ENCODE measurements at regions not wholly inside any gene's neighbourhood (a gene's known extent, or its start where the extent isn't known, plus 50 kb on each side); places are given as distances from the start of the nearest gene placed in this dataset.
A peak's percentile ranks its signal among the peaks of the same experiment; 100 is the strongest.
"Not testable (repeated sequence)": the region's sequence is repeated elsewhere in the genome, so short reads cannot be mapped to it uniquely, and the experiment has no call there.

GRCh38 chr13:50229960-50230661, 214.9 kb downstream of the KCNRG start:
- no peak for DNase-seq (ENCODE audit: low read depth in 2 of 2)

DNA sequence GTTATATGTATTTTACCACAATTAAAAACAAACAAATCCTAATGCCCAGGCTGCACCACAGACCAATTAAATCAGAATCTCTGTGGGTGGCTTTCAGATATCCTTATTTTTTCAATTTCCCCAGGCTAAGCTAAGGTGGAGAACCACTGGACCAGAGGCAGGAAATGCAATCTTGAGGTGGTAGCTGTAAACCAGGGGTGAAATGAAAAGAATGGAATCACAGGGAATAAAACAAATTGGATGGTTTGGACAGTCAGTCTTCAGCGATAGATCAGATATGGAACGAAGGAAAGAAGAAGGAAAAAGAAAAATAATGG, 215.4 kb downstream of the KCNRG start:
- DNase-seq (ENCODE audit: low read depth in 2 of 2) = no peak

DNA sequence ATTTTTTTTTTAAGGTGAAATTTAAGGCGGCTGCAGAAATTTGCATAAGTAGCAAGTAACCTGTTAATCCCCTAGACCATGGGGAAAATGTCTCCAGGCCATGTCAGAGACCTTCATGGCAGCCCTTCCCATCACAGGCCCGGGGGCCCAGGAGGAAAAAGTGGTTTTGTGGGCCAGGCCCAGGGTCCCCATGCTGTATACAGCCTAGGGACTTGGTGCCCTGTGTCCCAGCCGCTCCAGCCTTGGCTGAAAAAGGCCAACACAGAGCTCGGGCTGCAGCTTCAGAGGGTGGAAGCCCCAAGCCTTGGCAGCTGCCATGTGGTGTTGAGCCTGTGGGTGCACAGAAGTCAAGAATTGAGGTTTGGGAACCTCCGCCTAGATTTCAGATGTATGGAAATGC, 218.3 kb downstream of the KCNRG start:
- not testable (repeated sequence) for DNase-seq (ENCODE audit: low read depth in 2 of 2)

GRCh38 chr13:50235604-50236342, 220.5 kb downstream of the KCNRG start:
- DNase-seq (ENCODE audit: low read depth in 2 of 2) = no peak

GRCh38 chr13:50236898-50237318, 221.7 kb downstream of the KCNRG start:
- DNase-seq (ENCODE audit: low read depth in 2 of 2) = peak in 1 of 2 experiments; percentile 16

DNA sequence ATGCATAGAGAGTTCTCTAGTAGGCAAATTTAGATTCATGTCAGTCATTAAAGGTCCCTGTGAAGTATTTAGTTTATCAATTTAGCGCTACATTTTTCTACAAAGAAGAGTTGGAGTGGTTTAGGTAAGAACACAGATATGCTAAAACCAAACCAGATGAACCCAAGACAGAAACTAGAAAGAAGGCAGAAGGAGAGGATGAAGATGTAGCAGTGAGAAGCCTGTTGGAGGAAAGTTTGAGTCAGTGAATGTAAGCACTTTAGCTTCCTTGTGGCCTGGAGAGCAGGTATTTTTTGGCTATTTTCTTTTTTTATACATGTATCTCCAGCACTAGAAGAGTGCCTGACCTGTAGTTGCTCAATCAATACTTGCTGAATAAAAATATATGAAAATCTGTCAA, 223.7 kb downstream of the KCNRG start:
- no peak for DNase-seq (ENCODE audit: low read depth in 2 of 2)

GRCh38 chr13:50241479-50241878, 226.2 kb downstream of the KCNRG start:
- no peak for DNase-seq (ENCODE audit: low read depth in 2 of 2)

GRCh38 chr13:50243931-50244330, 228.7 kb downstream of the KCNRG start:
- no peak for DNase-seq (ENCODE audit: low read depth in 2 of 2)

DNA sequence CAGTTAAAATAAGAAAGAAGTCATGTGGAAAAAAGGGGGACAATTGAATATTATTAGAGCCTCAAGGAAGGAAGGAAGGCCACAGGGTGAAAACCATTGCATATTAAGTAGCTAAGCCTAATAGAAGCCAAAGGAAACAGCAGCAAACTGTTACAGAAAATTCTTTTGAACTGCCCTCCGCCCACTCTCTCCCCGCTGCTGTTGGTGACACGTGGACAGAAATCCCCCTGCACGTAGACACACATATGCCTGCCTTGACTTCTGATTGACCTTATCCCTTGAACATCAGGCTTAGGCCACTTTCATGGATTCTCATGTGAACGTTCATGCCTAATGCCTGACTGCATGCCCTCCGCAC, 229.1 kb downstream of the KCNRG start:
- DNase-seq (ENCODE audit: low read depth in 2 of 2) = no peak

GRCh38 chr13:50244713-50245574, 229.7 kb downstream of the KCNRG start:
- peak; percentile 28 to 41 for DNase-seq (ENCODE audit: low read depth in 2 of 2)

DNA sequence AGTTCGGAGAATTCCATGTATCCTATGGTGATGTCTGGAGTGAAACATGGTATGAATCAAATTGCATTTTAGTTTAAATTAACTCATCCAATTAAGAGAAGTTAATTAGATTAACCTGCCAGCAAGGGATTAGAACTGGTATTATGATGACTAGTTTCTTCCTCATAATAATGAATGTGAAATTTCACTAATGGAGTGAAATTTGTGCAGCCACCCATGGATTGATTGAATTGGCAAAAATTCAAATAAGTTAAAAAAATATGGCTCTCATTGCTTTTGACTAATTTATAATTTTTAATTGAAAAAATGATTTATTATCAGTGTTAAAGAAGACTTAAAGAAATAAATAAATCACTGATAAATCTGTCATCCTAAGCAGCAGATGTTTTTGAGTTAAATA, 232.0 kb downstream of the KCNRG start:
- DNase-seq (ENCODE audit: low read depth in 2 of 2) = no peak

GRCh38 chr13:50248516-50249143, 233.4 kb downstream of the KCNRG start:
- no peak for DNase-seq (ENCODE audit: low read depth in 2 of 2)

DNA sequence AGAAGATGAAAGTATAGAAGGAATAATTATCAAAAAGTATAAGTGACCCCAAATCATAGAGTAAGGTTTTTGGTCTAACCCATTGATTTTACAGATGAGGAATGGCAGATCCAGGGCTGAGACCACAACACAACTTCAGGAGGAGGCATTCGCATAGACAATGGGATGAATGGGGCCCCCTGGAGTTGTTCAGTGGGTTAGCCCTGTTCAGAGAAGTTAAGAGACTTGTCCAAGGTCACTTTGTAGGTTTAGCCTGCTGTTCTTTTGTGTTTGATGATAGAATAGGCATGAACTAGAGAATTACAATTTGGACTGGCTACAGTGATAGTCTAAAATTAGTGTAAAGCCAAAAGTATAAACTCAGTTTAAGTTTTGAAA, 233.9 kb downstream of the KCNRG start:
- DNase-seq (ENCODE audit: low read depth in 2 of 2) = no peak

DNA sequence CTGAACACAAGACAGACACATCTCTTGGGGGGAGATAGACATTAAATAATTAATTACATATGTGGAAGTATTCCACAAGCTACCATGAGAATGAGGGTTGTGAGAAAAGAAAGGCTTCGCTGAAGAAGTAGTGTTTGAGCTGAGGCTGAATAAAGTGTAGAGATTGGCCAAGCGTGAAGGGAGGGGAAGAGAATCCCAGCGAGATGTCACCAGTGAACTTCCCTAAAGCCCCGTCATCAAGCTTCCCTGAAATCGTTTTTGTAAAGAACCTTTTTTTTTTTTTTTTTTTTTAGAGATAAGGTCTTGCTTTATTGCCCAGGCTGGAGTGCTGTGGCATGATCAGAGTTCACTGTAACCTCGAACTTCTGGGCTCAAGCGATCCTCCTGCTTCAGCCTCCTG, 235.2 kb downstream of the KCNRG start:
- DNase-seq (ENCODE audit: low read depth in 2 of 2) = no peak

- DNase-seq (ENCODE audit: low read depth in 2 of 2) = no peak
These were observed 240.4 kb downstream of the KCNRG start for GRCh38 chr13:50255639-50256038.

GRCh38 chr13:50256536-50257321, 241.5 kb downstream of the KCNRG start:
- DNase-seq (ENCODE audit: low read depth in 2 of 2) = not testable (repeated sequence)

GRCh38 chr13:50257646-50258045, 242.4 kb downstream of the KCNRG start:
- DNase-seq (ENCODE audit: low read depth in 2 of 2) = peak in 1 of 2 experiments; percentile 7

DNA sequence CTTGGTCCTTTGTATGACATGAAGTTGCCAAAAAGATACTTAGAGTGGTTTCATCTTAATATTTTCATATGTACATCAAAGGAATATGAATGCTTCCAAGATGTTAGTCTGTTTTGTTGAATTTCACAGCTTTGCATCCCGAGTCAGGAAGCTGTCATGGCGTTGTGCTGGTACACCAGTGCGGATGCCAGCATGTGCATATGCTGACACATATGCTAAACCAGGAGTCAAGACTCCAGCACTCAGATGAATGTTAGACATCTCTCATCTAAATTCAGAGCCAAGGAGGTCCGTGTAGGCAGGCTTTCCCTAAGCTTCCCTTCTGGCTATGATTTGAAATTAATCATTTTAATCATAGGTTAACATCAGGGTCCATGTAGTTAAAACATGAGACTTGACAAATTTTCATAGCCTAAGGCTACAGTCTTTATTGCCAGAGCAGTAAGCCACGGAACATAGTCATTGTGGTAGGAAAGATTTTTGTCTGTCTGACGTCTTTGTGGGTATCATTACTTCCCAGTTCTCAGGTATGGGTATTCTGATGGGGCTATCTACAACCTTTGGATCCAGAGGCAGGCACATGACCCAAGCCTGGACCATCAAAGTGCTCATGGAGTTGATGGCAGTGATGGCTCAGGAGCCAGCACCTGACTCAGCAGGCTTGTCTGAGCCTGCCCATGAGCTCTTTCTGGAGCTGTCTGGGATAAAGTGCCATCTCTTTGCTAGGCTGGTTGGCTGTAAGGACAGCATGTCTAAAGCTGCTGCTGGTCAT, 246.1 kb downstream of the KCNRG start:
- no peak for DNase-seq (ENCODE audit: low read depth in 2 of 2)

GRCh38 chr13:50267066-50267465, 251.8 kb downstream of the KCNRG start:
- DNase-seq (ENCODE audit: low read depth in 2 of 2) = no peak

GRCh38 chr13:50267917-50268316, 252.7 kb downstream of the KCNRG start:
- no peak for DNase-seq (ENCODE audit: low read depth in 2 of 2)

- no peak for DNase-seq (ENCODE audit: low read depth in 2 of 2)
These were observed 253.3 kb downstream of the KCNRG start for GRCh38 chr13:50268500-50268899.
